Transverse colon (tissue), 4 donors: ENCODE measurements at regions not wholly inside any gene's neighbourhood (a gene's known extent, or its start where the extent isn't known, plus 50 kb on each side); places are given as distances from the start of the nearest gene placed in this dataset.
A peak's percentile ranks its signal among the peaks of the same experiment; 100 is the strongest.

Experiments used
- DNase-seq: peaks from one replicate; pipeline ENCODE4 v3.0.0-alpha.2; 2019
- H3K27ac ChIP-seq, 4 donors: fragments of 200-600 bp; sonication (generic); 2 replicates each; pipeline ENCODE4 v1.5.1; 2016 to 2018; ENCODE audit warnings: inconsistent platforms in 4 of 4
- H3K27me3 ChIP-seq: fragments of 200-600 bp; sonication (generic); 2 replicates; pipeline ENCODE4 v1.5.1; 2017; ENCODE audit warnings: inconsistent platforms
- H3K36me3 ChIP-seq, 4 donors: fragments of 200-600 bp; sonication (generic); 2 replicates each; pipeline ENCODE4 v1.5.1; 2017 to 2019; ENCODE audit warnings: inconsistent platforms in 4 of 4
- H3K4me1 ChIP-seq, 4 donors: fragments of 200-600 bp; sonication (generic); 2 replicates each; pipeline ENCODE4 v1.5.1; 2017 to 2020; ENCODE audit warnings: inconsistent platforms in 4 of 4
- H3K4me3 ChIP-seq, 4 donors: fragments of 200-600 bp; sonication (generic); 1 replicate in 1 of 4; 2 replicates in 3 of 4; pipeline versions ENCODE4 v1.5.1 to v1.6.1; 2017 to 2019; ENCODE audit warnings: inconsistent platforms in 4 of 4
- H3K9me3 ChIP-seq, 2 donors: fragments of 200-600 bp; sonication (generic); 2 replicates each; pipeline ENCODE4 v1.5.1; 2017 to 2019; ENCODE audit warnings: inconsistent platforms in 2 of 2
- EP300 ChIP-seq: sonication (generic); formaldehyde crosslinking; IDR thresholded peaks from one replicate; pipeline ENCODE4 v1.6.1; 2017; ENCODE audit warnings: antibody characterized with exemption, low read depth
- POLR2A ChIP-seq: fragments of 450-650 bp; IDR thresholded peaks from one replicate; pipeline ENCODE4 v1.6.1; 2016; ENCODE audit warnings: antibody characterized with exemption, mild to moderate bottlenecking, moderate library complexity
- POLR2AphosphoS5 ChIP-seq, 3 donors: sonication (generic); formaldehyde crosslinking; IDR thresholded peaks; one replicate each; pipeline ENCODE4 v1.6.1; 2016; ENCODE audit warnings: antibody characterized with exemption in 3 of 3
- WGBS, 2 donors: methylation state at CpG; one replicate each; pipeline ENCODE4 v1.1.5; 2018; ENCODE audit warnings: low coverage in 1 of 2; 5-methylcytosine and 5-hydroxymethylcytosine counted together
- in situ Hi-C, 4 donors: fragments of 200-750 bp; cut with MboI; loops; one replicate each; pipeline versions ENCODE4 v1.15.0 to v1.15.1; 2017; ENCODE audit warnings: low sequenced_read_pairs in 3 of 4, low pct_ligation_motif_present in 1 of 4, low pct_unique_long_range_greater_than_20kb in 1 of 4
- intact Hi-C: fragments of 100-400 bp; cut with DNase I; formaldehyde crosslinking; loops from one replicate; pipeline ENCODE4 v1.15.1; 2023; ENCODE audit warnings: low total_unique reads
- TF ChIP-seq, protein P1 (sequence below), 5 experiments: fragments of 200-600 bp in 3 of 5; fragments of 450-650 bp in 2 of 5; sonication (generic) in 3 of 5; IDR thresholded peaks; 1 replicate in 2 of 5; 2 replicates in 3 of 5; pipeline ENCODE4 v1.5.1; 2016 to 2017; ENCODE audit warnings: antibody characterized with exemption in 5 of 5, inconsistent platforms in 3 of 5, mild to moderate bottlenecking in 2 of 5, moderate library complexity in 1 of 5

DNA sequence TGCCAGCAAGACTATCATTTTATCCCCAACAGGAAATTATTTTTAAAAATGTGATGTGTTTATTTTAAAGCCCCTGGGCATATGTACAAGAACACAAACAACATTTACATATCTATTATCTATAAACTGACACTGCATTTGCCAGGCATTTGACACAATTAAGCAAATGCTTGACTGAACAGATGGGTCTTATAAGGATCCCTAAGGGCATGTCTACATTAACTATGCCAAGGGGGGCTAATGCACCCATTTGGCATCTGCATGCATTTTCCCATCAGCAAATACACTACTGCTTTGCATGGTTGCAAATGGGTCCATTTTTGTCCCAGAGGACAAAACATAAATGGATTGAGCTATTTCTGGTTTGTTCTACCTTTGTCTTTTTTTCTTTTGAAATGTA is 884.8 kb upstream of the B3GALT2 start:
- intact Hi-C loops (no loop called here), in situ Hi-C loops (no loop called here)
- H3K36me3 ChIP-seq = no peaks in the 10 kb centered on the region
- no peaks in the 10 kb centered on the region for H3K27me3 ChIP-seq
- H3K27ac ChIP-seq = no peak overlapping the region
- TF ChIP-seq EP300 (no peak), POLR2AphosphoS5 (IDR thresholded peaks at IDR 0.05) (no peak), POLR2A (no peak)
- TF ChIP-seq, protein P1, sequence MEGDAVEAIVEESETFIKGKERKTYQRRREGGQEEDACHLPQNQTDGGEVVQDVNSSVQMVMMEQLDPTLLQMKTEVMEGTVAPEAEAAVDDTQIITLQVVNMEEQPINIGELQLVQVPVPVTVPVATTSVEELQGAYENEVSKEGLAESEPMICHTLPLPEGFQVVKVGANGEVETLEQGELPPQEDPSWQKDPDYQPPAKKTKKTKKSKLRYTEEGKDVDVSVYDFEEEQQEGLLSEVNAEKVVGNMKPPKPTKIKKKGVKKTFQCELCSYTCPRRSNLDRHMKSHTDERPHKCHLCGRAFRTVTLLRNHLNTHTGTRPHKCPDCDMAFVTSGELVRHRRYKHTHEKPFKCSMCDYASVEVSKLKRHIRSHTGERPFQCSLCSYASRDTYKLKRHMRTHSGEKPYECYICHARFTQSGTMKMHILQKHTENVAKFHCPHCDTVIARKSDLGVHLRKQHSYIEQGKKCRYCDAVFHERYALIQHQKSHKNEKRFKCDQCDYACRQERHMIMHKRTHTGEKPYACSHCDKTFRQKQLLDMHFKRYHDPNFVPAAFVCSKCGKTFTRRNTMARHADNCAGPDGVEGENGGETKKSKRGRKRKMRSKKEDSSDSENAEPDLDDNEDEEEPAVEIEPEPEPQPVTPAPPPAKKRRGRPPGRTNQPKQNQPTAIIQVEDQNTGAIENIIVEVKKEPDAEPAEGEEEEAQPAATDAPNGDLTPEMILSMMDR (IDR thresholded peaks at IDR 0.05) = no peak
- no peak overlapping the region for H3K4me3 ChIP-seq
- DNase-seq = no peak
- no peaks in the 10 kb centered on the region for H3K4me1 ChIP-seq
- H3K9me3 ChIP-seq = no peaks in the 10 kb centered on the region

DNA sequence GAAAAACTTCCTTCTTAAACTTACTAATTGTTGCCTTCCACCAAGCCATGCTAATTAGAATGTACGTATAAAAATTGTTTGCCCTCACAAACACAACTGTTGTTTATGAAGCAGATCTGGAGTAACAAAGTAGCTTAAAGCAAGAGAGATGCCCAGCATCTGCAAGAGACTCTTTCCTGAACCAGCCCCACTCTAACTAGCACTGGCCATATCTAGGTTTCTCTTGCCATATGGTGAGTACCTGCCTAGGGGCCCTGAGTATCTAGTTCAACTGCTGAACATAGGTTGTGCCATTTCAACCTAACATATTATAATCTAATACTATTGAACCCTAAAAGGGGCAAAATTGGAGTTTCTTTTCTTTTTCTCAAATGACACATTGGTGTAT is 883.4 kb upstream of the B3GALT2 start:
- in situ Hi-C loops (no loop called here), intact Hi-C loops (no loop called here)
- no peak for TF ChIP-seq EP300
- TF ChIP-seq, protein P1 (IDR thresholded peaks at IDR 0.05) = no peak
- TF ChIP-seq POLR2AphosphoS5 (IDR thresholded peaks at IDR 0.05) = no peak
- no peak for TF ChIP-seq POLR2A
- peak overlapping the region in 1 of 4 donors; percentile 1 for H3K27ac ChIP-seq
- H3K9me3 ChIP-seq = no peaks in the 10 kb centered on the region
- no peak for DNase-seq
- no peaks in the 10 kb centered on the region for H3K27me3 ChIP-seq
- WGBS, 2 donors = 77 to 94% methylated on average over 1 of the region's 1 CpG
- H3K36me3 ChIP-seq = no peaks in the 10 kb centered on the region
- no peak overlapping the region for H3K4me3 ChIP-seq
- H3K4me1 ChIP-seq = no peaks in the 10 kb centered on the region

DNA sequence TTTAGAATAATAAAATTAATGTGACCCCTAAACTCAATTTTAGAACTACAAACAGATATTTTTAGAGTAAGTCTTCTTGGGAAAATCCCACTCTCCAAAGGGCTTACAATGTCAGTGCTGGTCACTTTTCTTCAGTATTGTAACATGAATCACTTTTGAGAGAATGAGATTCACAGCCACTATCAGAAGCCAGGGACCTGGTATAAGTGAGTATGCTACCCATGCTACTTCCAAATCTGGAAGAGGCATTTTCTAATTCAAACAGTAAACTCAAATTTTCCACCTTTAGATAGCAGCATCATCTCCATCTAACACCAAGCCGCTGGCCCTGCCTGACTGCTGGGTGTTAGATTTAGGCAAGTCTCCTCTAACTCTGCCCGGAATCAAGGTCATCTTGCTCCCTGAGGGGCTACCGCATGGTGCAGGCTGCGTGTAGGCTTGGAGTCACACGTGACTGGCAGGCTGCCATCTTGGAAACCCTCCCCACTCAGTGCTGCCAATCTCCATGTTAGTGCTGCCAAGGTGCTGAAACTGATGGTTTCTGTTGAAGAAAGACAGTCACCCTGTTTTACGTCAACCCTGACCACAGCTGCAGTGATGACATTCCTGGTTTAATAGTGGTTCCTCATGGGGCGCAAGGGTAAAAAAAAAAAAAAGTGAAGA is 882.9 kb upstream of the B3GALT2 start:
- Histone ChIP-seq H3K27ac (peak overlapping the region in 1 of 4 donors; percentile 1), H3K36me3 (no peaks in the 10 kb centered on the region), H3K9me3 (no peaks in the 10 kb centered on the region), H3K4me1 (no peaks in the 10 kb centered on the region), H3K27me3 (no peaks in the 10 kb centered on the region), H3K4me3 (no peak overlapping the region)
- peak; percentile 19 for DNase-seq
- intact Hi-C loops = no loop called here
- 54 to 88% methylated on average over 2 to 7 of the region's 7 CpGs for WGBS, 2 donors
- peak; percentile 64 to 73 (median 70) for TF ChIP-seq POLR2AphosphoS5 (IDR thresholded peaks at IDR 0.05)
- no peak for TF ChIP-seq POLR2A
- in situ Hi-C loops = no loop called here

DNA sequence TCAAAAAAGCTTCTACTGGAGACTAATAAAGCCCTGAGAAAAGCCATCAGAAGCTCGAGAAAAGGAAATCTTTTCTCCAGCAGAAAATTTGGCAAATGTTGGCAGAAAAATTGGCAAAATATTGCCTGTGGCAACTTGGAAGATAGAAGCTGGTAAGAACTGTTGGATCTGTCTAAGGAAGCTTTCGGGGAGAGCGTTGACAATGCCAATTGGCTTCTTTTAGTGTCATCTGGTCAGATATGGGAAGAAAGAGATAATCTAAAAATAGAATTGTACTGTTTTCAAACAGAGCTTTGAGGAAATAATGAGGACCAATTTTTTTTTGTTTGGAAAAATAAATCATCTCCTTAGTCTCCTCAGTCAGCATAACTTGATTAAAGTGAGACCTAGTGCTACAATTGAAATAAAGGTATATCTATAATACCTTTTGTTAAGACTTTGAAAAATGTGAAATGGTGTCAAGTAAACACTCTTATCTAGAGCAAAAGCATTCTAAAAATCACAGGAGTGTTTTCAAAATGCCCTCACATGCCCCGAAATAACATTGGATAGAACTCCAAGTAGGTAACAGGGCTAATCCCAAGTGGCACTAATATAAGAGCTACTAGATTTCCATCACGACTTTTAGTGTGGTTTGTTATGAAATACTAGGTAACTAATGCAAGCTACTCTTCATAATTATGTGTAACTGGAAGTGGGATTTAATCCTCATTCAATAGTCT is 882.2 kb upstream of the B3GALT2 start:
- H3K27ac ChIP-seq = peak overlapping the region in 1 of 4 donors; percentile 1
- 76 to 84% methylated on average over 5 of the region's 5 CpGs for WGBS, 2 donors

More for the DNA sequence above, 882.2 kb upstream of the B3GALT2 start:
- H3K4me1 ChIP-seq = no peaks in the 10 kb centered on the region
- H3K4me3 ChIP-seq = no peak overlapping the region
- intact Hi-C loops = no loop called here
- in situ Hi-C loops = no loop called here
- TF ChIP-seq POLR2A = no peak
- no peak for TF ChIP-seq EP300
- TF ChIP-seq, protein P1 (IDR thresholded peaks at IDR 0.05) = no peak
- TF ChIP-seq POLR2AphosphoS5 (IDR thresholded peaks at IDR 0.05) = no peak
- no peaks in the 10 kb centered on the region for H3K9me3 ChIP-seq
- H3K36me3 ChIP-seq = no peaks in the 10 kb centered on the region
- no peak for DNase-seq
- H3K27me3 ChIP-seq = no peaks in the 10 kb centered on the region
